ENCODE measurements at regions not wholly inside any gene's neighbourhood (a gene's known extent, or its start where the extent isn't known, plus 50 kb on each side); places are given as distances from the start of the nearest gene placed in this dataset.

DNA sequence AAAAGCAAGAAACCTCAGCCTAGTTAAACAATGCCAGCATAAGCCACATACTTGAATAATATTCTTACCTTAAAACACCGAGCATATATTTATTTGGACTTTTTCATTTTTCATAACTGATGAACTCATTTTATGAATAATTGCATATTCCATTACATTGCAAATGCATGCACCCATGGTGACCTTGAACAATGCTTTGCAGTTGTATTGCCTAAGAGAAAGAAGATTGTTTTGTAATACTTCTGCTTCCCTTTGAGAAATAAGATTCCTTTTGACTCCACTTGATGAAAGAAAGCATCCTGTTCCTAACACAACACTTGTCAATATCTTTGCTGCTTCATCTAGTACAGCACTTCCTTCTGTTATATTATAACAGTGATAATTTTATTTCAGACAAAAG lies 1182.2 kb downstream of the FLRT2 start:
- TF ChIP-seq CTCF (IDR thresholded peaks at IDR 0.05 in 2 of 3, conservative IDR thresholded peaks at IDR 0.05 in 1 of 3; ENCODE audit: control insufficient read depth in 2 of 3, extremely low read depth in 1 of 3, insufficient read depth in 1 of 3, low read depth in 3 of 3, low read length in 3 of 3) (no peak), FOXM1 (IDR thresholded peaks at IDR 0.05; ENCODE audit: low read depth, low read length) (no peak), RB1 (IDR thresholded peaks at IDR 0.05; ENCODE audit: borderline replicate concordance) (no peak), NFYB (IDR thresholded peaks at IDR 0.05; ENCODE audit: insufficient read depth, low read depth, low read length) (no peak), RFX5 (IDR thresholded peaks at IDR 0.05; ENCODE audit: low read depth, low read length) (no peak), SPI1 (IDR thresholded peaks at IDR 0.05; ENCODE audit: borderline replicate concordance, insufficient read depth, low read depth, low read length) (no peak), DPF2 (IDR thresholded peaks at IDR 0.05) (no peak), MAX (IDR thresholded peaks at IDR 0.05; ENCODE audit: low read depth, low read length) (no peak), POLR2A (IDR thresholded peaks at IDR 0.05; ENCODE audit: low read depth, low read length) (no peak), CEBPB (IDR thresholded peaks at IDR 0.05; ENCODE audit: borderline replicate concordance in 1 of 2, low read depth in 2 of 2, low read length in 2 of 2) (no peak), TCF7 (IDR thresholded peaks at IDR 0.05; ENCODE audit: borderline replicate concordance) (no peak)
- TF ChIP-seq, protein P1, sequence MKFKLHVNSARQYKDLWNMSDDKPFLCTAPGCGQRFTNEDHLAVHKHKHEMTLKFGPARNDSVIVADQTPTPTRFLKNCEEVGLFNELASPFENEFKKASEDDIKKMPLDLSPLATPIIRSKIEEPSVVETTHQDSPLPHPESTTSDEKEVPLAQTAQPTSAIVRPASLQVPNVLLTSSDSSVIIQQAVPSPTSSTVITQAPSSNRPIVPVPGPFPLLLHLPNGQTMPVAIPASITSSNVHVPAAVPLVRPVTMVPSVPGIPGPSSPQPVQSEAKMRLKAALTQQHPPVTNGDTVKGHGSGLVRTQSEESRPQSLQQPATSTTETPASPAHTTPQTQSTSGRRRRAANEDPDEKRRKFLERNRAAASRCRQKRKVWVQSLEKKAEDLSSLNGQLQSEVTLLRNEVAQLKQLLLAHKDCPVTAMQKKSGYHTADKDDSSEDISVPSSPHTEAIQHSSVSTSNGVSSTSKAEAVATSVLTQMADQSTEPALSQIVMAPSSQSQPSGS (IDR thresholded peaks at IDR 0.05; ENCODE audit: low read length): no peak
